GM10248 (cell line): ENCODE measurements at regions not wholly inside any gene's neighbourhood (a gene's known extent, or its start where the extent isn't known, plus 50 kb on each side); places are given as distances from the start of the nearest gene placed in this dataset.

Experiments used
- CTCF ChIA-PET: fragments of 300-600 bp; sonication (Branson Sonifier 250); formaldehyde crosslinking; extraction: SDS; loops from one replicate; lab custom pipeline; 2021; ENCODE audit warnings: antibody characterized with exemption; lab: Yijun Ruan, JAX
- POLR2A ChIA-PET: fragments of 350-650 bp; sonication (Branson Sonifier 250); formaldehyde crosslinking; extraction: SDS; loops from one replicate; lab custom pipeline; 2020; ENCODE audit warnings: antibody characterized with exemption; lab: Yijun Ruan, JAX
- DNase-seq: peaks from one replicate; pipeline ENCODE4 v3.0.0; 2012; ENCODE audit errors: extremely low spot score
- TF ChIP-seq, protein P1 (sequence below): IDR thresholded peaks from 2 replicates; pipeline ENCODE4 v1.5.1; 2012; ENCODE audit warnings: mild to moderate bottlenecking, low read depth; ENCODE audit errors: extremely low read depth, missing control alignments, control extremely low read depth

DNA sequence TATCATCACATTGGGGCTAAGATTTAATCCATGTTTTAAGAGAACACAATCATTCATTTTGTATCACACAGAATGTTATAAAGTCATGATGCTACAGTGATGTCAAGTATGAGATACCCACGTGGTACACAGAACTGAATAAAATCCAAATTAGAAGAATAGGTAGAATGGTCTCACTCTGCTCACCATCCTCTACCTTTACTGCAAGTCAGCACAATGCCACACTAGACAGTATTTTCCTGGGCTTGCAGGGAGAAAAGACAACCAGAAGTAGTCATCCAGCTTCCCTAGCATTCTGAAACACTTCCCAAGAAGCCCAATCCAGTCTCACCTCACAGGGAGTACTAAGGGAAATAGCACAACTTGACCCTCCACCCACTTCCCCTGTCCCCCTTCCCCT is 856.2 kb upstream of the NRXN1 start:
- TF ChIP-seq, protein P1, sequence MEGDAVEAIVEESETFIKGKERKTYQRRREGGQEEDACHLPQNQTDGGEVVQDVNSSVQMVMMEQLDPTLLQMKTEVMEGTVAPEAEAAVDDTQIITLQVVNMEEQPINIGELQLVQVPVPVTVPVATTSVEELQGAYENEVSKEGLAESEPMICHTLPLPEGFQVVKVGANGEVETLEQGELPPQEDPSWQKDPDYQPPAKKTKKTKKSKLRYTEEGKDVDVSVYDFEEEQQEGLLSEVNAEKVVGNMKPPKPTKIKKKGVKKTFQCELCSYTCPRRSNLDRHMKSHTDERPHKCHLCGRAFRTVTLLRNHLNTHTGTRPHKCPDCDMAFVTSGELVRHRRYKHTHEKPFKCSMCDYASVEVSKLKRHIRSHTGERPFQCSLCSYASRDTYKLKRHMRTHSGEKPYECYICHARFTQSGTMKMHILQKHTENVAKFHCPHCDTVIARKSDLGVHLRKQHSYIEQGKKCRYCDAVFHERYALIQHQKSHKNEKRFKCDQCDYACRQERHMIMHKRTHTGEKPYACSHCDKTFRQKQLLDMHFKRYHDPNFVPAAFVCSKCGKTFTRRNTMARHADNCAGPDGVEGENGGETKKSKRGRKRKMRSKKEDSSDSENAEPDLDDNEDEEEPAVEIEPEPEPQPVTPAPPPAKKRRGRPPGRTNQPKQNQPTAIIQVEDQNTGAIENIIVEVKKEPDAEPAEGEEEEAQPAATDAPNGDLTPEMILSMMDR, result no peak
- ChIA-PET POLR2A (no interaction called here), CTCF (no interaction called here)
- no peak for DNase-seq

DNA sequence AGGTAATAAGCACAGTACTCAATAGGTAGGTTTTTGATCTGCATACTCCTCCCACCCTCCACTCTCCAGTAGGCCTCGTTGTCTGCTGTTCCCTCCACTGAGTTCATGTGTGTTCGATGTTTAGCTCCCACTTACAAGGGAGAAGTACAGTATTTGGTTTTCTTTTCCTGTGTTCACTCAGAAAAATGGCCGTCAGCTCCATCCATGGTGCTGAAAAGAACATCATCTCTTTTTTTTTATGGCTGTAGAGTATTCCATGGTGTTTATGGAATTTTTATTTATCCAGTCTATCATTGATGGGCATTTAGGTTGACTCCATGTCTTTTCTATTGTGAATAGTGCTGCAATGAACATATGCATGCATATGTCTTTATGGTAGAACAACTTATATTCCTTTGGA is 849.7 kb upstream of the NRXN1 start:
- TF ChIP-seq, protein P1, result no peak
- DNase-seq, result no peak
- POLR2A ChIA-PET, result no interaction called here
- CTCF ChIA-PET, result interaction anchor here (1.4 kb wide), 1 partner anchor 10 kb away, joined by 3 read pairs; no protein-coding TSS in a partner anchor

DNA sequence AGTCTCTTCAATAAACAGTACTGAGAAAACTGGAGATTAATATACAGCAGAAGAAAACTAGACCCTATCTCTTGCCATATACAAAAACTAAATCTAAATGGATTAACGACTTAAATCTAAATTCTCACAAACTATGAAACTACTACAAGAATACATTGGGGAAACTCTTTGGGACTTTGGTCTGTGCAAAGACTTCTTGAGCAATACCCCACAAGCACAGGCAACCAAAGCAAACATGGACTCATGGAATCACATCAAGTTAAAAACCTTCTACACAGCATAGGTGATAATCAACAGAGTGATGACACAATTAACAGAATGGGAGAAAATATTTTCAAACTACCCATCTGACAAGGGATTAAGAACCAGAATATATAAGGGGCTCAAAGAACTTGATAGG is 848.2 kb upstream of the NRXN1 start:
- TF ChIP-seq, protein P1, result no peak
- no peak for DNase-seq
- POLR2A ChIA-PET, result no interaction called here
- CTCF ChIA-PET, result no interaction called here

DNA sequence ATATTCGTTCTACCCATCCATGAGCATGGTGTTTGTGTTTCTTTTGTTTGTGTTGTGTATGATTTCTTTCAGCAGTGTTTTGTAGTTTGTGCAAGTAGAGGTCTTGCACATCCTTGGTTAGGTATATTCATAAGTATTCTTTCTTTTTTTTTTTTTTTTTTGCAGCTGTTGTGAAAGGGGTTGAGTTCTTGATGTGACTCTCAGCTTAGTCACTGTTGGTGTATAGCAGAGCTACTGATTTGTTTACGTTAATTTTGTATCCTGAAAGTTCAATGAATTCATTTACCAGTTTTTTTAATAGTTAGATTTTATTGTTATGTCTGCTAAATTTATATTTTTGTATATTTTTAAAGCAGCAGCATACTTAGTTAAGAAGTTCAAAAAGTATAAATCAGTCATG is 834.4 kb upstream of the NRXN1 start:
- CTCF ChIA-PET, result no interaction called here
- POLR2A ChIA-PET, result no interaction called here

DNA sequence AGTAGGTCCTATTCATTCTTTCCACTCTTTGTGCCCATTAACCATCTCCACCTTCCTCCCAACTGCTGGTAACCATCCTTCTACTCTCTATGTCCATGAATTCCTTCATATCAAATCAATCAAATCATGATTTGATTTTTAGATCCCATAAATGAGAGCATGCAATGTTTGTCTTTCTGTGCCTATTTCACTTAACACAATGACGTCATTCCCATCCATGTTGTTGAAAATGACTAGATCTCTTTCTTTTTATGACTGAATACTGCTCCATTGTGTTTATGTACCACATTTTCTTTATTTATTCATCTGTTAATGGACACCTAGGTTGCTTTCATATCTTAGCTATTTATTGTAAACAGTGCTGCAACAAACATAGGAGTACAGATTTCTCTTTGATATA is 827.3 kb upstream of the NRXN1 start:
- ChIA-PET POLR2A (no interaction called here), CTCF (no interaction called here)
- TF ChIP-seq, protein P1, result no peak
- DNase-seq, result no peak

More for the DNA sequence above, 834.4 kb upstream of the NRXN1 start:
- no peak for DNase-seq
- TF ChIP-seq, protein P1, result no peak

DNA sequence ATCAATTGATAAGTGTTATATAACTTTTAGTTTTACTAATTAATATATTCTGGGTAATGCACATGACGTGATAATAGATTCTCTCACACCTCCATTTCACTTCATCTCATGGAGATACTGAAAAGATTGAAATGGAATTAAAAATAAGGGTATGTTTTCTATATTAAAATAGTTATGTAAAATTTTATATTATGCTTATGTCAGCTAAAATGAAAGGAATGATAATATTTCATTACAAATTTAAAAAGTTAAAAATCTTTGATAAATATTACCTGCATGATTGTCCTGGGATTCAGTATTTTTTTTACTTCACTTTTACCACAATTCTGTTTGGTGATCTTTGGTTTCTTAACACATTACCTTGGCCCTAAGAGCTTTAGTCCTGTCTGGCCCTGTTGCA is 823.8 kb upstream of the NRXN1 start:
- POLR2A ChIA-PET, result no interaction called here
- DNase-seq, result no peak
- CTCF ChIA-PET, result no interaction called here
- TF ChIP-seq, protein P1, result no peak

DNA sequence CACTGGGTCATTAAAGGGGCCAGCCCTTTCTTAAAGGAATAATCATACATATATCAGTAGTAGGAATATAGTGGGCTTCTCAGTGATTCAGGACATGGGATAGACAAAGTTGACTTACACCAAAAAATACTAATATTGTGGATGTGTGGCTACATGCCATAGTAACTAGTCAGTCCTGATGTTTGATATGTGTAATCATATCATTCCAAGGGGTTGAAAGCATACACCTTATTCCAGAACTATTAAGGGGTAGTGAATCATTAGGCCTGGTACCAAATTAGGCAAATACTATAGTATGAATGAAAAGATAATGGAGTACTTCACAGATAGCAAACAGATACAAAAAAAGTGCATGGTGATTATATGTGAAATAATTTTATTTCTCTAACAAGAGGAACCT is 814.9 kb upstream of the NRXN1 start:
- no peak for DNase-seq
- CTCF ChIA-PET, result no interaction called here
- TF ChIP-seq, protein P1, result no peak
- POLR2A ChIA-PET, result no interaction called here
